ENCODE measurements at regions not wholly inside any gene's neighbourhood (a gene's known extent, or its start where the extent isn't known, plus 50 kb on each side); places are given as distances from the start of the nearest gene placed in this dataset.

GRCh38 chr4:173924561-173924960 lies 358.9 kb downstream of the FBXO8 start:
- Histone ChIP-seq H3K4me3 (ENCODE audit: low read depth, low read length) (no peak overlapping the region), H3K27me3 (ENCODE audit: control insufficient read depth, insufficient read depth, low read length) (no peaks in the 10 kb centered on the region), H3K36me3 (ENCODE audit: control insufficient read depth, insufficient read depth, low read length) (no peaks in the 10 kb centered on the region)
- FAIRE-seq (no peak), DNase-seq (ENCODE audit: low read depth) (no peak)
- TF ChIP-seq CTCF (IDR thresholded peaks at IDR 0.05; ENCODE audit: insufficient read depth, low read length, severe bottlenecking): no peak

- no peak for FAIRE-seq
- no peaks in the 10 kb centered on the region for H3K27me3 ChIP-seq (ENCODE audit: control insufficient read depth, insufficient read depth, low read length)
Observed at GRCh38 chr4:173919861-173920260, 363.6 kb downstream of the FBXO8 start.

GRCh38 chr4:173919196-173919595 lies 364.3 kb downstream of the FBXO8 start:
- H3K4me3 ChIP-seq (ENCODE audit: low read depth, low read length): no peak overlapping the region
- FAIRE-seq (no peak), DNase-seq (ENCODE audit: low read depth) (no peak)
- no peak for TF ChIP-seq CTCF (IDR thresholded peaks at IDR 0.05; ENCODE audit: insufficient read depth, low read length, severe bottlenecking)
- H3K27me3 ChIP-seq (ENCODE audit: control insufficient read depth, insufficient read depth, low read length): no peaks in the 10 kb centered on the region
- no peaks in the 10 kb centered on the region for H3K36me3 ChIP-seq (ENCODE audit: control insufficient read depth, insufficient read depth, low read length)

More at GRCh38 chr4:173919861-173920260, 363.6 kb downstream of the FBXO8 start:
- DNase-seq (ENCODE audit: low read depth): no peak
- H3K36me3 ChIP-seq (ENCODE audit: control insufficient read depth, insufficient read depth, low read length): no peaks in the 10 kb centered on the region
- no peak for TF ChIP-seq CTCF (IDR thresholded peaks at IDR 0.05; ENCODE audit: insufficient read depth, low read length, severe bottlenecking)
- no peak overlapping the region for H3K4me3 ChIP-seq (ENCODE audit: low read depth, low read length)

GRCh38 chr4:173917255-173917960 lies 366.1 kb downstream of the FBXO8 start:
- TF ChIP-seq CTCF (IDR thresholded peaks at IDR 0.05; ENCODE audit: insufficient read depth, low read length, severe bottlenecking): no peak

GRCh38 chr4:173913496-173913895 lies 370.0 kb downstream of the FBXO8 start:
- peak; percentile 56 for DNase-seq (ENCODE audit: low read depth)
- Histone ChIP-seq H3K4me3 (ENCODE audit: low read depth, low read length) (no peak overlapping the region), H3K27me3 (ENCODE audit: control insufficient read depth, insufficient read depth, low read length) (no peaks in the 10 kb centered on the region), H3K36me3 (ENCODE audit: control insufficient read depth, insufficient read depth, low read length) (no peaks in the 10 kb centered on the region)
- TF ChIP-seq CTCF (IDR thresholded peaks at IDR 0.05; ENCODE audit: insufficient read depth, low read length, severe bottlenecking): no peak
- FAIRE-seq: no peak

More at GRCh38 chr4:173917255-173917960, 366.1 kb downstream of the FBXO8 start:
- Histone ChIP-seq H3K4me3 (ENCODE audit: low read depth, low read length) (no peak overlapping the region), H3K27me3 (ENCODE audit: control insufficient read depth, insufficient read depth, low read length) (no peaks in the 10 kb centered on the region), H3K36me3 (ENCODE audit: control insufficient read depth, insufficient read depth, low read length) (no peaks in the 10 kb centered on the region)
- DNase-seq (ENCODE audit: low read depth) (peak; percentile 27), FAIRE-seq (peak; percentile 55)

- H3K27me3 ChIP-seq (ENCODE audit: control insufficient read depth, insufficient read depth, low read length): no peaks in the 10 kb centered on the region
- DNase-seq (ENCODE audit: low read depth): no peak
- no peak overlapping the region for H3K4me3 ChIP-seq (ENCODE audit: low read depth, low read length)
- no peak for TF ChIP-seq CTCF (IDR thresholded peaks at IDR 0.05; ENCODE audit: insufficient read depth, low read length, severe bottlenecking)
- no peak for FAIRE-seq
- H3K36me3 ChIP-seq (ENCODE audit: control insufficient read depth, insufficient read depth, low read length): no peaks in the 10 kb centered on the region
Observed at GRCh38 chr4:173912384-173912783, 371.1 kb downstream of the FBXO8 start.

Measured in bronchial epithelial cell (primary cell).